ES-I3 (cell line): ENCODE measurements at regions not wholly inside any gene's neighbourhood (a gene's known extent, or its start where the extent isn't known, plus 50 kb on each side); places are given as distances from the start of the nearest gene placed in this dataset.
"Not testable (repeated sequence)": the region's sequence is repeated elsewhere in the genome, so short reads cannot be mapped to it uniquely, and the experiment has no call there.

ENCODE experiments used
- H3K36me3 ChIP-seq: 2 replicates; pipeline ENCODE4 v1.6.1; 2013; ENCODE audit warnings: mild to moderate bottlenecking, low read length, control low read depth, moderate library complexity; ENCODE audit not compliant: insufficient read depth
- H3K4me1 ChIP-seq: 2 replicates; pipeline ENCODE4 v1.6.1; 2013; ENCODE audit warnings: mild to moderate bottlenecking, control low read depth, low read length; ENCODE audit not compliant: insufficient read depth
- H3K9ac ChIP-seq: 2 replicates; pipeline ENCODE4 v1.6.1; 2013; ENCODE audit warnings: low read depth, mild to moderate bottlenecking, low read length, moderate library complexity
- H3K9me3 ChIP-seq: 2 replicates; pipeline ENCODE4 v1.6.1; 2013; ENCODE audit warnings: mild to moderate bottlenecking, low read length, moderate library complexity; ENCODE audit not compliant: control insufficient read depth, insufficient read depth

DNA sequence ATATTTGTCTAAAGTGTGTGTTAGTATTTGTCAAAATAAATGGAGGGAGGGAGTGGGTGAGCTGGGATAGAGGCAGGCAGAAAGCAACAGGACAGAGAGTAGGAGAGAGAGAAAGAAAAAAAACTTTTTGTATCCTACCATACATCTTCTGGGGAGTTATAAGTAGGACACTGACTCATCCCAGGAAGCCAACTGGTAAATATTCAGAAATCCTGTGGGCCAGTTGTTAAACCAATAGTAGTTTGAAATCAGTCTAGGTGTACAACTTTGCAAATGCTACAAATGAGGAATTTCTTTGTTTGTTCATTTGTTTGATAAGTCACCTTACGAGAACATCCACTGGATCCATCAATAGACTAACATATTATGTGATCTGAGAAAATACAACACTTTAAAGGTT lies 980.9 kb downstream of the GATA3 start:
- H3K9me3 ChIP-seq = peaks cover 4% of the 10 kb centered on the region; the same call in 1 of the 2 replicates
- no peaks in the 10 kb centered on the region for H3K4me1 ChIP-seq
- H3K36me3 ChIP-seq = no peaks in the 10 kb centered on the region
- no peak overlapping the region for H3K9ac ChIP-seq

DNA sequence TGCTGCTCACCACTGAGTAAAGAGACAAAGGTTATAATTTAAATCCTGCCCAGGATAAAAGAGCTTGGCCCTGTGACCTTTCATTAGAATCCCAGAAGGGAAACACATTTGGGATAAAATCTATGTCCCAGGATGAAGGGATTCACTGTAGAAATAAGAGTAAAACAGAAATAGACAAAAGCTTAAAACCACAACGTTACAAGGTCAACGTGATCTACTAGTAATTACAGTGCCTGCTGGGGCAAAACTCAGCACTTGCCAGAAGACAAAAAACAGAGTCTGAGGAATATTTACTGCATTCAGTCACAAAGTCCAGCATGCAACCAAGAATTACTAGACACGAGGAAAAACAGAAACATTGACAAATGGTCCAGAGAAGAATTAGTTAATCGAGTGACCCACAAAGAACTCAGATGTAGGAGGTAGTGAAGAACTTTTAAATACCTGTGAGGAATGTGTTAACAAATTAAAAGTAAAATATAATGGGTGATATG lies 982.3 kb downstream of the GATA3 start:
- Histone ChIP-seq H3K9ac (no peak overlapping the region), H3K4me1 (no peaks in the 10 kb centered on the region), H3K36me3 (no peaks in the 10 kb centered on the region), H3K9me3 (peaks cover 4% of the 10 kb centered on the region; the same call in 1 of the 2 replicates)

DNA sequence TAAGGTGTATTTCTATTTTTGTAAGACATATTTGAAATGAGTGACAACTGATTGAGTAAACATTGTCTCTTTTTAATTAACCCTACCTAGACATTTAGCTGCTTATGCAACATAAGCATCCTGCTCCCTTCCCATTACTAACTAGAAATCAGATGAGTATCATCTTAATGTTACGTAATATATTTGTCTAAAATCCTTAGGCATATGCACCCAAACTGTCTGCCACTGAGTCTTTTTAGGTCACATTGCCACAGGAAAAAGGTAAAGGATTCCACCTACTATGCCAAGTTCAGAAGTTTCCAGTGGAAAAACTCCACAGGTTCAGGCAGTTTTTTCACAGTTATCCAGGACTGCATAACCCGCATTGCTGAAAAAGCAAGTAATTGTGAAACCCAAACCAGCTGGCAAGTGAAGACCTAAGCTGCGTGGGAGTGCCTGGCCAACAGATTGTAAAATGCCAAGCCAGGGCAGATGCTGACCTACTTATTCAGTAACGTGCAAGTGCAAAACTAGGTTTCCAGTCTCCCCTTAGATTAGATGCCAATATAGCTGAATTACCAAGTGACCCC lies 983.7 kb downstream of the GATA3 start:
- H3K4me1 ChIP-seq = no peaks in the 10 kb centered on the region
- H3K9ac ChIP-seq = no peak overlapping the region
- H3K9me3 ChIP-seq = peaks cover 4% of the 10 kb centered on the region; the same call in 1 of the 2 replicates
- no peaks in the 10 kb centered on the region for H3K36me3 ChIP-seq

DNA sequence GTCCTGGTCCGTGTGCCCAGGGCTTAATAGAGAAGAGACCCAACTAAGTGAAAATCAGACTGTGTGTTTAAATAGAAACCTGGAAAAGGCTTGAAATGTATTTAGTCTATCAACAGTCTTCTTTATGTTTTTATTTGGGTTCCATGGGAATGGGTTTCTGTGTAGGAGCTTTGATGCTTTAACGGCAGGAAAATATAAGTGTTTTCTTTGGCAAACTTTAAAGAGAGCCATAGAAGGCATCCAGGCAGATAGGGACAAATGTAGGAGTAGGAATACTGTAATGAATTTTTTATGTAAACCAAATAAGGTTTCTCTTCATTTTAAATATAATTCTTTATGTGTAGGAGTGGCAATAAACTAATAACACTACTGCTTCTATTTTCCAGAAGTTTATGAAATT lies 989.0 kb downstream of the GATA3 start:
- Histone ChIP-seq H3K9ac (no peak overlapping the region), H3K4me1 (no peaks in the 10 kb centered on the region), H3K36me3 (no peaks in the 10 kb centered on the region), H3K9me3 (no peaks in the 10 kb centered on the region; the same call in 1 of the 2 replicates)

DNA sequence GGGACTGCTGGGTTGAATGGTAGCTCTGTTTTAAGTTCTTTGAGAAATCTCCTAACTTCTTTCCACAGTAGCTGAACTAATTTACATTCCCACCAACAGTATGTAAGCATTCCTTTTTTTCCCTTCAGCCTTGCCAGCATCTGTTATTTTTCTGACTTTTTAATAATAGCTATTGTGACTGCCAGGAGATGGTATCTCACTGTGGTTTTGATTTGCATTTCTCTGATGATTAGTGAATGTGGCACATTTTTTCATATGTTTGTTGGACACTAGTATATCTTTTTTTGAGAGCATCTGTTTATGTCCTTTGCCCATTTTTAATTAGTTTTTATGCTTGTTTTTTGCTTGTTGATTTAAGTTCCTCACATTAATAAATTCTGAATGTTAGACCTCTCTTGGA lies 990.8 kb downstream of the GATA3 start:
- H3K36me3 ChIP-seq = no peaks in the 10 kb centered on the region
- no peak overlapping the region for H3K9ac ChIP-seq
- no peaks in the 10 kb centered on the region; the same call in 1 of the 2 replicates for H3K9me3 ChIP-seq
- H3K4me1 ChIP-seq = no peaks in the 10 kb centered on the region

DNA sequence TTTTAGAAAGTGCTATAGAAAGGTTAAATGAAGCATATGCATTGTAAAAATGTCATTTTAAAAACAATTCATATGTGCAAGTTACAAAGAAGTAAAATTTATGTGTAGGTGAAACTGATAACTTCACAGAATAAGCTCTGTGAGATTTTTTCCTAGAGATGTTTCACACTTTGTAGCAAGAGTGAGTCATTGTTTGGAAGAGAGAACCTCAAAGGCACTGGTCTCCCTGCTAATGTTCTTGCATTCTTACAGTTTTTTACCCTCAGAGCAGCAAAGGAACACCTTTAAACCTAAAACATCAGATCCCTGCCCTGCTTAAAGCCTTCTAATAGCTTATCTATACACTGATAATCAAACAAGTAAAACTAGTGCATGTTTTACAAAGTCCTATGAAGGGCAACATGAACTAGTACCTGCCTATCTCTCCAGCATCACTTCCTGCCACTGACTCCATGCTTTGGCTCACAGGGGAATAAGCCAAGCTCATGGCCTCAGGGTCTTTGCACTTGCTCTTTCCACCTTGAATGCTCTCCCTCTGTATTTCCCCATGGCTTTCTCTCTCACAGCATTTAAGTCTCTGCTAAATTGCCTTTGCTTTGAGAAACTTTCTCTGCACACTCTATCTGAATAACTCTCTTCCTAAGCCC lies 997.0 kb downstream of the GATA3 start:
- no peak overlapping the region for H3K9ac ChIP-seq
- 0 out of 2 replicates have a peak, but pooled peaks cover 2% of the 10 kb centered on the region for H3K9me3 ChIP-seq
- H3K4me1 ChIP-seq = no peaks in the 10 kb centered on the region
- no peaks in the 10 kb centered on the region for H3K36me3 ChIP-seq

DNA sequence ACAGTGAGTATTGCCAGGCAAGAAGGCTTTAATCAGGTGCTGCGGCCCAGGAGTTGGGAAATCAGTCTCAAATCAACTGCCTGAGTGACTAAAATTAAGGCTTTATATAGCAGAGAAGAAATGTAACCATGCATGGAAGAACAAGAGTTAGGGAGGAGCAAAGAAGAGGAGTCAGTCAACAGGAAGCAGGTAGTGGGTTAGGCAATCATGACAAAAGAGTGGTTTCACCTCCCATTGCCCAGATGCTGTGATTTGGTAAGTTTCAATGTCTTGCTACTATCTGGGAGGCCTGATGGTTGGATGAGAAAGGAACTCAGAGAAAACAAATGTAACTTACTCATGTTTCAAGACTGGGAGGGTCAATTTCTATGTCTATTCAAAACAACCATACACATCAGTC lies 998.3 kb downstream of the GATA3 start:
- 0 out of 2 replicates have a peak, but pooled peaks cover 3% of the 10 kb centered on the region for H3K9me3 ChIP-seq
- no peak overlapping the region for H3K9ac ChIP-seq
- no peaks in the 10 kb centered on the region for H3K4me1 ChIP-seq
- H3K36me3 ChIP-seq = no peaks in the 10 kb centered on the region

DNA sequence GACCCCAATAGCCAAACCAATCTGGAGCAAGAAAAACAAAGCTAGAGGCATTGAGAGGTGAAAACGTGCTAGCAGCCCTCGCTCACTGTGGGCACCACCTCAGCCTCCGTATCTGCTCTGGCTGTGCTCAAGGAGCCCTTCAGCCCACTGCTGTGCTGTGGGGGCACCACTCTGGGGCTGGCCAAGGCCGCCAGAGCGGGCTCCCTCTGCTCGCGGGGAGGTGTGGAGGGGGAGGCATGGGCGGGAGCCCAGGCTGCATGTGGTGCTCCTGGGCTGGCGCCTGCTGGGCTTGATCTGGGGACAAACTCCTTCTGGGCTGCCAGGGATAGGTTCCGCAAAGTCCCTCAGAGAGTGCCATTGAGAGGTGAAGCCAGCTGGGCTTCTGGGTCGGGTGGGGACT lies 1002.0 kb downstream of the GATA3 start:
- no peaks in the 10 kb centered on the region for H3K36me3 ChIP-seq
- H3K9ac ChIP-seq = no peak overlapping the region
- no peaks in the 10 kb centered on the region for H3K4me1 ChIP-seq
- H3K9me3 ChIP-seq = 0 out of 2 replicates have a peak, but pooled peaks cover 3% of the 10 kb centered on the region

DNA sequence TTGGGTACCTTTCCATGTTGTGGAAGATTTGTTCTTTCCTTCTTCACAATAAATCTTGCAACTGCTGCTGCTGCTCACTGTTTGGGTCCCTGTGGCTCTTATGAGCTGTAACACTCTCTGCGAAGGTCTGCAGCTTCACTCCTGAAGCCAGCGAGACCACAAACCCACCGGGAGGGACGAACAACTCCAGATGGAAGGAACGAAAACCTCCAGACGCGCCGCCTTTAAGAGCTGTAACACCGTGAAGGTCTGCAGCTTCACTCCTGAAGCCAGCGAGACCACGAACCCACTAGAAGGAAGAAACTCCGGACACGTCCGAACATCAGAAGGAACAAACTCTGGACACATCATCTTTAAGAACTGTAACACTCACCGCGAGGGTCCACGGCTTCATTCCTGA lies 1002.8 kb downstream of the GATA3 start:
- H3K9ac ChIP-seq, H3K4me1 ChIP-seq, H3K9me3 ChIP-seq, H3K36me3 ChIP-seq: not testable (repeated sequence)

DNA sequence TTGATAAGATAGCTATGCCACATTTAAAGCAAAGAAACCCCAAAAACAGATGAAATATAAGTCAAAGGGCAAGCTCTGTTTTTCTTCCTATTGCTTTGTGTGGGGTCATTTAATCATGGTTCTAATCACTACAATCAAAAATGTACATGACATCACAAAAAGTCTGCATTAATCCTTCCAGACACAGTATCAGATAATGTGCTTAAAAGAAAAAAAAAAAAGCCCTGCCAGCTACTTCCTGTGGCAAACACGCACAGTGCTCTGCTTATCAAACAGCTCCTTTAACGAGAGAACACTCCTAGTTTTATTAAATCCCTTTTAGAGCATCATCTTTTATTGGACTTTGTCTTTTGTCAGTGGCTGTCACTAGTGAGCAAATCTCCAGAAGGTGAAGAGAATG lies 1005.8 kb downstream of the GATA3 start:
- Histone ChIP-seq H3K9ac (no peak overlapping the region), H3K36me3 (no peaks in the 10 kb centered on the region), H3K9me3 (0 out of 2 replicates have a peak, but pooled peaks cover 3% of the 10 kb centered on the region), H3K4me1 (no peaks in the 10 kb centered on the region)

DNA sequence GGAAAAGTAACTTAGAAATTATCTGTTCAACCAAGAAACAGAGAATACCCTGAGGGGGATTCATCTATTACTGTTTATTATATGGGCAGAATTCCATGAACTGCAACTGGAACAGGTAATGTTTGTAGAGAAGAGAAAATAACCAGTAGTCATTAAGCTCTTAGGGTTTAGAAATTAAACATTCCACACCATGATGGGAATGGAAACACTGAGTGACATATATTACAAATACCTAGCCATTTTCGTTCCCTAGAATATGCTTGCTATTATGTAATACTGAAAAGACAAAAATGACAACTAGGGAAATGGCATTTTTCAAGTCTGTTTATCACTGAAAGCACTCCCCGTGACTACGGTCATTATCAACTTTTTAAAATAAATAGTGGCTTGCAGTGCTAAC lies 1007.4 kb downstream of the GATA3 start:
- H3K4me1 ChIP-seq = no peaks in the 10 kb centered on the region
- H3K9me3 ChIP-seq = no peaks in the 10 kb centered on the region
- H3K9ac ChIP-seq = no peak overlapping the region
- H3K36me3 ChIP-seq = no peaks in the 10 kb centered on the region

DNA sequence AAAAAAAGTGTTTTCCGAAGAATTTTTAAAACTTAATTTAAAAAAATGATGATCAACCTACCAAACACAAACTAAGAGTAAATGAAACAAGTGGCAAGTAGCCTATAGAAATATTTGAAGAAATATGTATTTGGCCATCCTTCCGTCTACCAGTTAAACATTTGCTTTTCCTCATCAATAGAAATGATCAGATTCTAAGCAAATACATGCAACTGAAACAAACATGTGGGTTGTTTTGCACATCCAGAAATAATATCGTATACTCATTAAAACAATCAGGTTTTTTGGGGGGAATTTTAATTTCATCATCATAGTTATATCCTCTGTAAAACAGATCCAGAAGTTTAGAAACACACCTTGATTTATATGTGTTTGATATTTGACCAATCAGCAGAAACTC lies 1011.7 kb downstream of the GATA3 start:
- Histone ChIP-seq H3K9me3 (no peaks in the 10 kb centered on the region), H3K4me1 (no peaks in the 10 kb centered on the region), H3K36me3 (no peaks in the 10 kb centered on the region), H3K9ac (no peak overlapping the region)

DNA sequence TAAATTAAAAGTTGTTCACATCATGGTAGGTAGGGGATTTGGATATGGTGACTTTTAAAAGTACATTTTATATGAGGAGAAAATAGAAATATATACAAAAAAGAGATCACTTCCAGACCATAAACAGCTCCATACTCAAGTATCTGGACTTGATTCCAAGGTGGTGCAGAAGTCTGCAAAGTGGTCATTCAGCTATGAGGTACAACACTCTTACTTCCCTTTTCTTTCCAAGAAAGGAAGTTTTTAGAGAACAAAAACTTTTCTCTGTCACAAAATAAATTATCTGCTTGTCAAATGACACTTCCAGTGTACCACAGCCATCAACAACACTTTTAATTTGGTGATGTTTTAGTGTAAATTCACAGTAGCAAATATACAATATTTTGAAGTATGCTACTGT lies 1013.5 kb downstream of the GATA3 start:
- Histone ChIP-seq H3K36me3 (no peaks in the 10 kb centered on the region), H3K9ac (no peak overlapping the region), H3K4me1 (no peaks in the 10 kb centered on the region), H3K9me3 (no peaks in the 10 kb centered on the region)

DNA sequence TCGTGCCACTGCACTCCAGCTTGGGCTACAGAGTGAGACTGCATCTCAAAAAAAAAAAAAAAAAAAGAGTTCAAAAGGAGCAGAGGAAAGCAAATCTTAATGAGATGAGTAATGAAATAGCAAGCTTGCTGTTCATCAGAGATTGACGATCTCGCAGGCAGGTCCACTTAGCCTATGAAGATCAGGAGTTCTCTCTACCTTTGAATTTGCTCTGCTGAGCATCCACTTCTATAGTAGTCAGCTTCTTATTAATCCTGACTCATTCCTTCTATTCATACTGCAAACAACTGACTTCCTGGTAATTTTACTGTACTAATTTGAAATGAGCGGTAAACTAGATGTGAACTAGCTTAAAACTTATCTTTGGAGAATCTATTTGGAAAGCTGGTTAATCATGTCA lies 1014.6 kb downstream of the GATA3 start:
- Histone ChIP-seq H3K9me3 (no peaks in the 10 kb centered on the region), H3K9ac (no peak overlapping the region), H3K36me3 (no peaks in the 10 kb centered on the region), H3K4me1 (no peaks in the 10 kb centered on the region)

DNA sequence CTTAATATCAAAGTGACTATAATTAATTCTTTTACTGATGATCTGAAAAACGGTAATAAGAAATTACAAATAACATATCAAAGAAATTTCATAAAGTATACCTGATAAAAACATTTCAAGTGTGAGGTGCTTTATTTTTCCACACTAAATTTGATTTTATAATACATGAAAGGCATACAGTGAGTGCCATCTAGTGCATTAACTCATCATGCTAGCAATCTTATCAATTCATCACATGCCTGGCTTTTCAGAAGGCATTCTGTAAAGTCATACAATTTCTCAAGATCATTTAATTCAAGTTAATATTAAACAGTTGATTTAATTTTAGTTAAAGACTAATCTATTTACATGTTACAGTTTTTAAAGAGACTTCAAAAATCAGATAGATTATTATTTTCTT lies 1020.9 kb downstream of the GATA3 start:
- Histone ChIP-seq H3K9me3 (no peaks in the 10 kb centered on the region), H3K9ac (no peak overlapping the region), H3K36me3 (no peaks in the 10 kb centered on the region)

More for the DNA sequence above, 1020.9 kb downstream of the GATA3 start:
- H3K4me1 ChIP-seq = peaks cover 4% of the 10 kb centered on the region; the same call in 1 of the 2 replicates
